ENCODE measurements at regions not wholly inside any gene's neighbourhood (a gene's known extent, or its start where the extent isn't known, plus 50 kb on each side); places are given as distances from the start of the nearest gene placed in this dataset.

GRCh38 chr2:239575931-239576445, 175.2 kb upstream of the HDAC4 start:
- Mint-ChIP-seq H3K36me3 (ENCODE audit: low read depth) (peaks cover 5% of the 10 kb centered on the region), H3K27ac (no peak overlapping the region), H3K9me3 (peaks cover 35% of the 10 kb centered on the region), H3K4me3 (no peak overlapping the region), H3K27me3 (ENCODE audit: insufficient read depth) (no peaks in the 10 kb centered on the region; the same call in none of the 2 replicates), H3K4me1 (ENCODE audit: low read depth) (no peaks in the 10 kb centered on the region)
- DNase-seq, result no peak
- no peak for TF ChIP-seq CTCF (IDR thresholded peaks at IDR 0.05)

GRCh38 chr2:239574434-239575156, 173.8 kb upstream of the HDAC4 start:
- Mint-ChIP-seq H3K27ac (no peak overlapping the region), H3K4me1 (ENCODE audit: low read depth) (no peaks in the 10 kb centered on the region), H3K27me3 (ENCODE audit: insufficient read depth) (peaks cover 3% of the 10 kb centered on the region), H3K4me3 (no peak overlapping the region), H3K36me3 (ENCODE audit: low read depth) (peaks cover 4% of the 10 kb centered on the region), H3K9me3 (peaks cover 35% of the 10 kb centered on the region)
- no peak for TF ChIP-seq CTCF (IDR thresholded peaks at IDR 0.05)
- DNase-seq, result no peak

- Mint-ChIP-seq H3K27me3 (ENCODE audit: insufficient read depth) (peaks cover 3% of the 10 kb centered on the region), H3K4me3 (no peak overlapping the region), H3K27ac (no peak overlapping the region), H3K36me3 (ENCODE audit: low read depth) (no peaks in the 10 kb centered on the region; the same call in 1 of the 2 replicates), H3K9me3 (peaks cover 33% of the 10 kb centered on the region), H3K4me1 (ENCODE audit: low read depth) (no peaks in the 10 kb centered on the region)
- no peak for TF ChIP-seq CTCF (IDR thresholded peaks at IDR 0.05)
- DNase-seq, result no peak
Observed at GRCh38 chr2:239574054-239574433, 173.2 kb upstream of the HDAC4 start.

GRCh38 chr2:239570971-239571520, 170.2 kb upstream of the HDAC4 start:
- H3K27me3 Mint-ChIP-seq (ENCODE audit: insufficient read depth), result peaks cover 3% of the 10 kb centered on the region
- DNase-seq, result no peak
- TF ChIP-seq CTCF (IDR thresholded peaks at IDR 0.05), result no peak
- H3K36me3 Mint-ChIP-seq (ENCODE audit: low read depth), result no peaks in the 10 kb centered on the region; the same call in 1 of the 2 replicates
- no peaks in the 10 kb centered on the region for H3K4me1 Mint-ChIP-seq (ENCODE audit: low read depth)
- H3K9me3 Mint-ChIP-seq, result peaks cover 26% of the 10 kb centered on the region
- H3K27ac Mint-ChIP-seq, result no peak overlapping the region
- no peak overlapping the region for H3K4me3 Mint-ChIP-seq

- peaks cover 3% of the 10 kb centered on the region for H3K27me3 Mint-ChIP-seq (ENCODE audit: insufficient read depth)
- H3K9me3 Mint-ChIP-seq, result peaks cover 26% of the 10 kb centered on the region
- TF ChIP-seq CTCF (IDR thresholded peaks at IDR 0.05), result no peak
- no peaks in the 10 kb centered on the region; the same call in 1 of the 2 replicates for H3K36me3 Mint-ChIP-seq (ENCODE audit: low read depth)
- H3K4me3 Mint-ChIP-seq, result no peak overlapping the region
- H3K27ac Mint-ChIP-seq, result no peak overlapping the region
- no peak for DNase-seq
- no peaks in the 10 kb centered on the region for H3K4me1 Mint-ChIP-seq (ENCODE audit: low read depth)
Observed at GRCh38 chr2:239570216-239570925, 169.6 kb upstream of the HDAC4 start.

All from HFFc6 (cell line).